ENCODE measurements at regions not wholly inside any gene's neighbourhood (a gene's known extent, or its start where the extent isn't known, plus 50 kb on each side); places are given as distances from the start of the nearest gene placed in this dataset.

DNA sequence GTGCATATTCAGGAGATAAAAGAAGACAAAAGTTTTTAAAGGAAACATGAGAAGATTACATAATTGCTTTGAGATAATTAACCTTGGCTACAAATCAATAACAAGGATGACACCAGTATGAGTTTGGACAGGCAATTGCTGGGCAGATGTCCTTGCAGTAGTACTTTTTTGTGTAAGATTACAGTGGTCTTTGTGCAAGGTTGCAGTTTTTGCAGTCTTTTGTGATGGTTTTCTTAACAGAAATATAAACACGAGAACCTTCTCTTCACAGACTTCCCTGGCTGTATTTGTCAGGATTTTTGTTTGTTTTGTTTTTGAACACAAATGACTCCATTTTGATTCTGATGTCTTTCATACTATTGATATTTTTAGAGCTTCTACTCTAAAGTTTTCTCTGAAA lies 128.3 kb upstream of the ALCAM start:
- intact Hi-C loops (cut with micrococcal nuclease): no loop called here
- no peaks in the 10 kb centered on the region for H3K9me3 Mint-ChIP-seq
- no peaks in the 10 kb centered on the region for H3K36me3 ChIP-seq (ENCODE audit: insufficient read depth, low read length)
- no peaks in the 10 kb centered on the region for H3K9me3 ChIP-seq (ENCODE audit: control insufficient read depth in 1 of 2, low read length in 2 of 2)
- no peaks in the 10 kb centered on the region for H3K4me1 ChIP-seq (ENCODE audit: insufficient read depth, low read length)
- H3K27ac ChIP-seq (ENCODE audit: low read depth, low read length): no peak overlapping the region
- peaks cover under 1 to 6% of the 10 kb centered on the region in 2 donors for H3K27me3 Mint-ChIP-seq
- no peaks in the 10 kb centered on the region for H3K27me3 ChIP-seq (ENCODE audit: insufficient read depth, low read length)
- ChIA-PET CTCF (ENCODE audit: partially characterized antibody) (no interaction called here), POLR2A (ENCODE audit: partially characterized antibody) (no interaction called here)
- DNase-seq: no peak
- H3K4me1 Mint-ChIP-seq: no peaks in the 10 kb centered on the region
- no peaks in the 10 kb centered on the region for H3K36me3 Mint-ChIP-seq
- H3K4me3 ChIP-seq (ENCODE audit: low read length in 2 of 2): no peak overlapping the region
- H3K27ac Mint-ChIP-seq: no peak overlapping the region
- H3K4me3 Mint-ChIP-seq: no peak overlapping the region

GRCh38 chr3:105243076-105243475 lies 123.6 kb upstream of the ALCAM start:
- H3K27me3 Mint-ChIP-seq: peaks cover 0 to 4% of the 10 kb centered on the region in 2 donors
- ChIA-PET CTCF (ENCODE audit: partially characterized antibody) (no interaction called here), POLR2A (ENCODE audit: partially characterized antibody) (no interaction called here)
- no peaks in the 10 kb centered on the region for H3K4me1 ChIP-seq (ENCODE audit: insufficient read depth, low read length)
- no peak overlapping the region for H3K27ac ChIP-seq (ENCODE audit: low read depth, low read length)
- no peak for DNase-seq
- H3K27ac Mint-ChIP-seq: no peak overlapping the region
- no peaks in the 10 kb centered on the region for H3K36me3 Mint-ChIP-seq
- H3K9me3 ChIP-seq (ENCODE audit: control insufficient read depth in 1 of 2, low read length in 2 of 2): no peaks in the 10 kb centered on the region
- intact Hi-C loops (cut with micrococcal nuclease): no loop called here
- no peaks in the 10 kb centered on the region for H3K36me3 ChIP-seq (ENCODE audit: insufficient read depth, low read length)
- no peaks in the 10 kb centered on the region for H3K27me3 ChIP-seq (ENCODE audit: insufficient read depth, low read length)
- no peaks in the 10 kb centered on the region for H3K9me3 Mint-ChIP-seq
- no peak overlapping the region for H3K4me3 ChIP-seq (ENCODE audit: low read length in 2 of 2)
- H3K4me1 Mint-ChIP-seq: no peaks in the 10 kb centered on the region
- no peak overlapping the region for H3K4me3 Mint-ChIP-seq

GRCh38 chr3:105246536-105246935 lies 120.2 kb upstream of the ALCAM start:
- H3K4me3 Mint-ChIP-seq: no peak overlapping the region
- no peaks in the 10 kb centered on the region for H3K9me3 ChIP-seq (ENCODE audit: control insufficient read depth in 1 of 2, low read length in 2 of 2)
- H3K9me3 Mint-ChIP-seq: peaks cover 0 to 13% (median under 1%) of the 10 kb centered on the region in 8 donors
- no peaks in the 10 kb centered on the region for H3K4me1 Mint-ChIP-seq
- H3K27ac Mint-ChIP-seq: no peak overlapping the region
- no peaks in the 10 kb centered on the region for H3K27me3 Mint-ChIP-seq
- intact Hi-C loops (cut with micrococcal nuclease): no loop called here
- H3K36me3 Mint-ChIP-seq: no peaks in the 10 kb centered on the region
- no peaks in the 10 kb centered on the region for H3K27me3 ChIP-seq (ENCODE audit: insufficient read depth, low read length)
- H3K4me1 ChIP-seq (ENCODE audit: insufficient read depth, low read length): no peaks in the 10 kb centered on the region
- H3K27ac ChIP-seq (ENCODE audit: low read depth, low read length): no peak overlapping the region
- H3K4me3 ChIP-seq (ENCODE audit: low read length in 2 of 2): no peak overlapping the region
- no peaks in the 10 kb centered on the region for H3K36me3 ChIP-seq (ENCODE audit: insufficient read depth, low read length)
- ChIA-PET CTCF (ENCODE audit: partially characterized antibody) (no interaction called here), POLR2A (ENCODE audit: partially characterized antibody) (no interaction called here)
- no peak for DNase-seq

DNA sequence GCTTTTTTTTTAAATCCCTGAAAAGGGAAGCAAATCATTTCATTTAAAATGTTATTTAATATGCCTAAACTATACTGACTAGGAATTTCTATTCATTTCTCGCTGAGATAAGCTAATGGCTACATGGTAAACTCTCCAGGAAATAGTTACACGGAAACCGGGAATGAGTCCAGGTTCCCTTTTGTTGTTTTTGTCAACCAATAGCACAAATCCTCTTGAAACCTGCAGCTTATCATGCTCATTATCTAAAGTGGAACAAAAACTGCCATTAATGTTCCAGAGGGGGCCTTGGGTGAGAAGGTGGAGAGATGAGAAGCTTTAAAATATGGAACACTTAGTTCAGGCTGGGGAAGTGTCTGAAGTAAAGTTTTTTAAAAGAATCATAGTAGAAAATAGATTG lies 113.5 kb upstream of the ALCAM start:
- no peaks in the 10 kb centered on the region for H3K36me3 ChIP-seq (ENCODE audit: insufficient read depth, low read length)
- H3K27me3 ChIP-seq (ENCODE audit: insufficient read depth, low read length): no peaks in the 10 kb centered on the region
- H3K4me1 ChIP-seq (ENCODE audit: insufficient read depth, low read length): no peaks in the 10 kb centered on the region
- H3K27ac ChIP-seq (ENCODE audit: low read depth, low read length): no peak overlapping the region
- no peaks in the 10 kb centered on the region for H3K36me3 Mint-ChIP-seq
- peaks cover 0 to 13% (median under 1%) of the 10 kb centered on the region in 8 donors for H3K9me3 Mint-ChIP-seq
- intact Hi-C loops (cut with micrococcal nuclease): no loop called here
- no peaks in the 10 kb centered on the region for H3K9me3 ChIP-seq (ENCODE audit: control insufficient read depth in 1 of 2, low read length in 2 of 2)
- no peak for DNase-seq
- H3K4me3 Mint-ChIP-seq: no peak overlapping the region
- ChIA-PET POLR2A (ENCODE audit: partially characterized antibody) (no interaction called here), CTCF (ENCODE audit: partially characterized antibody) (no interaction called here)
- H3K4me3 ChIP-seq (ENCODE audit: low read length in 2 of 2): no peak overlapping the region
- H3K27me3 Mint-ChIP-seq: peaks cover 0 to 2% of the 10 kb centered on the region in 2 donors
- no peak overlapping the region for H3K27ac Mint-ChIP-seq
- no peaks in the 10 kb centered on the region for H3K4me1 Mint-ChIP-seq

DNA sequence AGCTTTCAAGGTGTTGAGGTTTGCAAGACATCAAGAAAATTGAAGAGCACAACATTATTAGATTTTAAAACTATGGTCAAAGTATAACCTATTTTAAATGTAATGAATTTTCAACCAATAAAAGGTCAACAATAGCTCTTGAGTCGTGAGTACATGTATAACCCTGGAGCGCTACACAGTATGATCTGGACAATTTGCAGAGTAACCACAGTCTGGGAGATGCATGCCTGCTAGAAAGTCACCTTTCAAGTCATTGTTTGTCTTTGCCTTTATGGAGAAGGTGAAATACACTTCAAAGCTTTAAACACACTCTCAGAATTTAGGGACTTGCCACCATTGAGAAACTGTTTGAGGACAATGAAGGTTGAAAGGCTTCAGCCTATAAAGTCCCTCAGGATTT lies 112.6 kb upstream of the ALCAM start:
- H3K27ac ChIP-seq (ENCODE audit: low read depth, low read length): no peak overlapping the region
- CTCF ChIA-PET (ENCODE audit: partially characterized antibody): no interaction called here
- Mint-ChIP-seq H3K27me3 (peaks cover 0 to 2% of the 10 kb centered on the region in 2 donors), H3K9me3 (peaks cover 0 to 13% (median under 1%) of the 10 kb centered on the region in 8 donors), H3K4me1 (no peaks in the 10 kb centered on the region), H3K36me3 (no peaks in the 10 kb centered on the region), H3K27ac (no peak overlapping the region), H3K4me3 (no peak overlapping the region)
- intact Hi-C loops (cut with micrococcal nuclease): no loop called here
- DNase-seq: peak in 1 of 5 donors; percentile 27
- no peak overlapping the region for H3K4me3 ChIP-seq (ENCODE audit: low read length in 2 of 2)
- H3K4me1 ChIP-seq (ENCODE audit: insufficient read depth, low read length): no peaks in the 10 kb centered on the region
- no peaks in the 10 kb centered on the region for H3K36me3 ChIP-seq (ENCODE audit: insufficient read depth, low read length)
- H3K27me3 ChIP-seq (ENCODE audit: insufficient read depth, low read length): no peaks in the 10 kb centered on the region
- POLR2A ChIA-PET (ENCODE audit: partially characterized antibody): no interaction called here
- H3K9me3 ChIP-seq (ENCODE audit: control insufficient read depth in 1 of 2, low read length in 2 of 2): no peaks in the 10 kb centered on the region

- Histone ChIP-seq H3K27ac (ENCODE audit: low read depth, low read length) (no peak overlapping the region), H3K27me3 (ENCODE audit: insufficient read depth, low read length) (no peaks in the 10 kb centered on the region), H3K36me3 (ENCODE audit: insufficient read depth, low read length) (no peaks in the 10 kb centered on the region), H3K4me1 (ENCODE audit: insufficient read depth, low read length) (no peaks in the 10 kb centered on the region), H3K4me3 (ENCODE audit: low read length in 2 of 2) (no peak overlapping the region), H3K9me3 (ENCODE audit: control insufficient read depth in 1 of 2, low read length in 2 of 2) (no peaks in the 10 kb centered on the region)
- no peak for DNase-seq
- Mint-ChIP-seq H3K36me3 (no peaks in the 10 kb centered on the region), H3K27ac (no peak overlapping the region), H3K4me3 (no peak overlapping the region), H3K27me3 (peaks cover under 1 to 3% of the 10 kb centered on the region in 2 donors), H3K9me3 (peaks cover 0 to 6% (median 0%) of the 10 kb centered on the region in 8 donors), H3K4me1 (no peaks in the 10 kb centered on the region)
- ChIA-PET CTCF (ENCODE audit: partially characterized antibody) (no interaction called here), POLR2A (ENCODE audit: partially characterized antibody) (no interaction called here)
- intact Hi-C loops (cut with micrococcal nuclease): no loop called here
Observed at GRCh38 chr3:105255350-105255749, 111.4 kb upstream of the ALCAM start.

DNA sequence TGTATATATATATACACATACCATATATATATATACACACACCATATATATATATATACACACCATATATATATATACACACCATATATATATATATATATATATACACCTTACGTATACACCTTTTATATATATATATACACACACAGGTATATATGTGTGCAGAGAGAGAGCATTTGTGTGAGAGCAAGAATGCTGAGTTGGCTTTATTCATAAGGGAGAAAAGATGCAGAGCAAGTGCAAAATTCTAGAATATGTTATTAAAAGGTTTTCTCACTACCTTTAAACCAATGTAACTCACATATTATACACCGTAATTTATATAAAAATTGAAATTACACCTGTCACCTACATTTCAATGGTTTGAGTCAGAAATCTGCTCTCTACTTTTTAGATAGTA lies 107.2 kb upstream of the ALCAM start:
- peaks cover 2 to 5% of the 10 kb centered on the region in 2 donors for H3K27me3 Mint-ChIP-seq
- no peak for DNase-seq

GRCh38 chr3:105260385-105260784 lies 106.3 kb upstream of the ALCAM start:
- H3K4me1 ChIP-seq (ENCODE audit: insufficient read depth, low read length): no peaks in the 10 kb centered on the region
- Mint-ChIP-seq H3K9me3 (peaks cover 0 to 2% (median 0%) of the 10 kb centered on the region in 8 donors), H3K4me1 (no peaks in the 10 kb centered on the region), H3K27ac (no peak overlapping the region), H3K27me3 (peaks cover 2 to 3% of the 10 kb centered on the region in 2 donors), H3K36me3 (no peaks in the 10 kb centered on the region), H3K4me3 (no peak overlapping the region)
- DNase-seq: no peak
- POLR2A ChIA-PET (ENCODE audit: partially characterized antibody): no interaction called here
- CTCF ChIA-PET (ENCODE audit: partially characterized antibody): no interaction called here
- H3K9me3 ChIP-seq (ENCODE audit: control insufficient read depth in 1 of 2, low read length in 2 of 2): no peaks in the 10 kb centered on the region
- no peak overlapping the region for H3K4me3 ChIP-seq (ENCODE audit: low read length in 2 of 2)
- intact Hi-C loops (cut with micrococcal nuclease): no loop called here
- H3K27ac ChIP-seq (ENCODE audit: low read depth, low read length): no peak overlapping the region
- no peaks in the 10 kb centered on the region for H3K36me3 ChIP-seq (ENCODE audit: insufficient read depth, low read length)
- H3K27me3 ChIP-seq (ENCODE audit: insufficient read depth, low read length): no peaks in the 10 kb centered on the region

More for the DNA sequence above, 107.2 kb upstream of the ALCAM start:
- Mint-ChIP-seq H3K27ac (no peak overlapping the region), H3K9me3 (peaks cover 0 to 2% (median 0%) of the 10 kb centered on the region in 8 donors), H3K4me1 (no peaks in the 10 kb centered on the region), H3K36me3 (no peaks in the 10 kb centered on the region), H3K4me3 (no peak overlapping the region)
- ChIA-PET POLR2A (ENCODE audit: partially characterized antibody) (no interaction called here), CTCF (ENCODE audit: partially characterized antibody) (no interaction called here)
- Histone ChIP-seq H3K4me3 (ENCODE audit: low read length in 2 of 2) (no peak overlapping the region), H3K9me3 (ENCODE audit: control insufficient read depth in 1 of 2, low read length in 2 of 2) (no peaks in the 10 kb centered on the region), H3K36me3 (ENCODE audit: insufficient read depth, low read length) (no peaks in the 10 kb centered on the region), H3K4me1 (ENCODE audit: insufficient read depth, low read length) (no peaks in the 10 kb centered on the region), H3K27ac (ENCODE audit: low read depth, low read length) (no peak overlapping the region), H3K27me3 (ENCODE audit: insufficient read depth, low read length) (no peaks in the 10 kb centered on the region)
- intact Hi-C loops (cut with micrococcal nuclease): no loop called here
